ENCODE measurements at regions not wholly inside any gene's neighbourhood (a gene's known extent, or its start where the extent isn't known, plus 50 kb on each side); places are given as distances from the start of the nearest gene placed in this dataset.

- no peak overlapping the region for H3K27ac ChIP-seq (ENCODE audit: low read depth, low read length, poor library complexity, severe bottlenecking)
- no peak overlapping the region for H3K9ac ChIP-seq (ENCODE audit: low read length)
- no peak overlapping the region for H2AFZ ChIP-seq (ENCODE audit: low read length)
- no peak overlapping the region for H3K4me3 ChIP-seq (ENCODE audit: low read depth, low read length, poor library complexity, severe bottlenecking)
- no peaks in the 10 kb centered on the region for H4K20me1 ChIP-seq (ENCODE audit: insufficient read depth, low read length)
- H3K9me2 ChIP-seq (ENCODE audit: low read depth, low read length) = no peaks in the 10 kb centered on the region
- H3K36me3 ChIP-seq (ENCODE audit: insufficient read depth, low read length) = no peaks in the 10 kb centered on the region
- no peaks in the 10 kb centered on the region for H3K27me3 ChIP-seq (ENCODE audit: insufficient read depth, low read length)
- no peak for TF ChIP-seq EZH2 (IDR thresholded peaks at IDR 0.05; ENCODE audit: borderline replicate concordance, low read length)
- TF ChIP-seq, protein P1, sequence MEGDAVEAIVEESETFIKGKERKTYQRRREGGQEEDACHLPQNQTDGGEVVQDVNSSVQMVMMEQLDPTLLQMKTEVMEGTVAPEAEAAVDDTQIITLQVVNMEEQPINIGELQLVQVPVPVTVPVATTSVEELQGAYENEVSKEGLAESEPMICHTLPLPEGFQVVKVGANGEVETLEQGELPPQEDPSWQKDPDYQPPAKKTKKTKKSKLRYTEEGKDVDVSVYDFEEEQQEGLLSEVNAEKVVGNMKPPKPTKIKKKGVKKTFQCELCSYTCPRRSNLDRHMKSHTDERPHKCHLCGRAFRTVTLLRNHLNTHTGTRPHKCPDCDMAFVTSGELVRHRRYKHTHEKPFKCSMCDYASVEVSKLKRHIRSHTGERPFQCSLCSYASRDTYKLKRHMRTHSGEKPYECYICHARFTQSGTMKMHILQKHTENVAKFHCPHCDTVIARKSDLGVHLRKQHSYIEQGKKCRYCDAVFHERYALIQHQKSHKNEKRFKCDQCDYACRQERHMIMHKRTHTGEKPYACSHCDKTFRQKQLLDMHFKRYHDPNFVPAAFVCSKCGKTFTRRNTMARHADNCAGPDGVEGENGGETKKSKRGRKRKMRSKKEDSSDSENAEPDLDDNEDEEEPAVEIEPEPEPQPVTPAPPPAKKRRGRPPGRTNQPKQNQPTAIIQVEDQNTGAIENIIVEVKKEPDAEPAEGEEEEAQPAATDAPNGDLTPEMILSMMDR (IDR thresholded peaks at IDR 0.05; ENCODE audit: low read length) = no peak
- peaks cover 7% of the 10 kb centered on the region for H3K4me1 ChIP-seq (ENCODE audit: insufficient read depth, low read length, severe bottlenecking)
- no peak overlapping the region for H3K4me2 ChIP-seq (ENCODE audit: low read length)
- H3K79me2 ChIP-seq (ENCODE audit: insufficient read depth, low read length) = no peaks in the 10 kb centered on the region
- no peaks in the 10 kb centered on the region for H3F3A ChIP-seq (ENCODE audit: insufficient read depth, low read length)
- no peaks in the 10 kb centered on the region for H3K9me3 ChIP-seq (ENCODE audit: low read length)
These were observed 313.4 kb downstream of the COG6 start for GRCh38 chr13:39968646-39969475.

DNA sequence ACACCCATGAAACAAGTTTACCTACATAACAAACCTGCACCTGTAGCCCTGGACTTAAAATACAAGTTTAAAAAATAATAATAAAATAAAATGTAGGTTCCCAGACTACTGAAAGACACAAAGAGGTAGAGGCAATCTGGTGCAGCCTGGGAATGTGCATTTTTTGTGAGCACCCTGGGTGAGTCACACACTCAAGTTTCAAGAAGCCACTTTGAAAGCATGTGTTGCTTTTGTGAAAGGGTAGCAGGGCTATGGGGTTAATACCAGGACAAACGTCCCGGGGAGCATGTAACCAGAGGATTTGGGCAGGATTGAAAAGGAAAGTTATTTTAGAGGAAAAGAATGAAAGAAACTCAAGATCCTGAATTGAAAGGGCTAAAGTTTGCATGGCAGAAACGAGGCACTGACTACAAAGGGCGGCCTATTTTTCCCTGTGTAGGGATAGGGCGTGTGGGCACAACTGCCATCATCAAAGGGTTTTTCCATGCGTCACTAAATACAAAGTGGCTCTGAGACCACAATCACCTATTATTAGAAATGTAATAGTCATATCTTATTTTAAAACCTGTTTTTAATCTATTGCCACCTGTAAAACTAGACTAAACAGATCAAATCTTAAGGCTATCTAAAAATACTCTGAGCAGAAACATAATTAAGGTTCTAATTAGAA lies 314.9 kb downstream of the COG6 start:
- H3F3A ChIP-seq (ENCODE audit: insufficient read depth, low read length) = no peaks in the 10 kb centered on the region
- H3K36me3 ChIP-seq (ENCODE audit: insufficient read depth, low read length) = no peaks in the 10 kb centered on the region
- no peak for TF ChIP-seq EZH2 (IDR thresholded peaks at IDR 0.05; ENCODE audit: borderline replicate concordance, low read length)
- TF ChIP-seq, protein P1 (IDR thresholded peaks at IDR 0.05; ENCODE audit: low read length) = no peak
- H3K79me2 ChIP-seq (ENCODE audit: insufficient read depth, low read length) = no peaks in the 10 kb centered on the region
- H3K9me3 ChIP-seq (ENCODE audit: low read length) = no peaks in the 10 kb centered on the region
- H3K4me1 ChIP-seq (ENCODE audit: insufficient read depth, low read length, severe bottlenecking) = peaks cover 7% of the 10 kb centered on the region
- H3K9ac ChIP-seq (ENCODE audit: low read length) = no peak overlapping the region
- H3K4me2 ChIP-seq (ENCODE audit: low read length) = no peak overlapping the region; the same call in 1 of the 2 replicates
- no peaks in the 10 kb centered on the region for H3K27me3 ChIP-seq (ENCODE audit: insufficient read depth, low read length)
- no peak overlapping the region for H3K27ac ChIP-seq (ENCODE audit: low read depth, low read length, poor library complexity, severe bottlenecking)
- no peak overlapping the region for H3K4me3 ChIP-seq (ENCODE audit: low read depth, low read length, poor library complexity, severe bottlenecking)
- no peak overlapping the region for H2AFZ ChIP-seq (ENCODE audit: low read length)
- no peaks in the 10 kb centered on the region for H4K20me1 ChIP-seq (ENCODE audit: insufficient read depth, low read length)
- H3K9me2 ChIP-seq (ENCODE audit: low read depth, low read length) = no peaks in the 10 kb centered on the region

- no peaks in the 10 kb centered on the region for H3K79me2 ChIP-seq (ENCODE audit: insufficient read depth, low read length)
- no peaks in the 10 kb centered on the region for H3K9me3 ChIP-seq (ENCODE audit: low read length)
- peaks cover 7% of the 10 kb centered on the region for H3K4me1 ChIP-seq (ENCODE audit: insufficient read depth, low read length, severe bottlenecking)
- H3F3A ChIP-seq (ENCODE audit: insufficient read depth, low read length) = no peaks in the 10 kb centered on the region
- H3K36me3 ChIP-seq (ENCODE audit: insufficient read depth, low read length) = no peaks in the 10 kb centered on the region
- no peak overlapping the region for H3K27ac ChIP-seq (ENCODE audit: low read depth, low read length, poor library complexity, severe bottlenecking)
- no peak overlapping the region for H2AFZ ChIP-seq (ENCODE audit: low read length)
- TF ChIP-seq, protein P1 (IDR thresholded peaks at IDR 0.05; ENCODE audit: low read length) = no peak
- no peak for TF ChIP-seq EZH2 (IDR thresholded peaks at IDR 0.05; ENCODE audit: borderline replicate concordance, low read length)
- H3K9me2 ChIP-seq (ENCODE audit: low read depth, low read length) = no peaks in the 10 kb centered on the region
- no peak overlapping the region for H3K4me3 ChIP-seq (ENCODE audit: low read depth, low read length, poor library complexity, severe bottlenecking)
- no peaks in the 10 kb centered on the region for H3K27me3 ChIP-seq (ENCODE audit: insufficient read depth, low read length)
- H4K20me1 ChIP-seq (ENCODE audit: insufficient read depth, low read length) = no peaks in the 10 kb centered on the region
- no peak overlapping the region for H3K9ac ChIP-seq (ENCODE audit: low read length)
- no peak overlapping the region for H3K4me2 ChIP-seq (ENCODE audit: low read length)
These were observed 316.1 kb downstream of the COG6 start for GRCh38 chr13:39971526-39971925.
